Fibroblast of peridontal ligament (primary cell): ENCODE measurements at regions not wholly inside any gene's neighbourhood (a gene's known extent, or its start where the extent isn't known, plus 50 kb on each side); places are given as distances from the start of the nearest gene placed in this dataset.
"Not testable (repeated sequence)": the region's sequence is repeated elsewhere in the genome, so short reads cannot be mapped to it uniquely, and the experiment has no call there.

ENCODE experiments used
- DNase-seq: peaks from one replicate; pipeline ENCODE4 v3.0.0-alpha.2; 2010; ENCODE audit errors: extremely low read depth

GRCh38 chr16:13805951-13806350 lies 114.0 kb upstream of the ERCC4 start:
- no peak for DNase-seq

GRCh38 chr16:13806671-13807070 lies 113.3 kb upstream of the ERCC4 start:
- DNase-seq, result no peak

- DNase-seq, result no peak
These were observed 111.9 kb upstream of the ERCC4 start for GRCh38 chr16:13808102-13808501.

- no peak for DNase-seq
These were observed 110.2 kb upstream of the ERCC4 start for GRCh38 chr16:13809765-13810164.

- DNase-seq, result no peak
These were observed 108.1 kb upstream of the ERCC4 start for GRCh38 chr16:13811834-13812233.

- DNase-seq, result no peak
These were observed 103.3 kb upstream of the ERCC4 start for GRCh38 chr16:13816701-13817100.

GRCh38 chr16:13823501-13823900 lies 96.5 kb upstream of the ERCC4 start:
- DNase-seq, result no peak

GRCh38 chr16:13829697-13830299 lies 90.2 kb upstream of the ERCC4 start:
- DNase-seq, result no peak

- DNase-seq, result no peak
These were observed 86.4 kb upstream of the ERCC4 start for GRCh38 chr16:13833515-13833914.

- DNase-seq, result no peak
These were observed 84.6 kb upstream of the ERCC4 start for GRCh38 chr16:13835387-13835786.

- no peak for DNase-seq
These were observed 83.8 kb upstream of the ERCC4 start for GRCh38 chr16:13835935-13836730.

- DNase-seq, result no peak
These were observed 81.4 kb upstream of the ERCC4 start for GRCh38 chr16:13838401-13839190.

- no peak for DNase-seq
These were observed 80.4 kb upstream of the ERCC4 start for GRCh38 chr16:13839577-13839976.

GRCh38 chr16:13845232-13845631 lies 74.7 kb upstream of the ERCC4 start:
- DNase-seq, result no peak

- DNase-seq, result no peak
These were observed 71.2 kb upstream of the ERCC4 start for GRCh38 chr16:13848795-13849194.

GRCh38 chr16:13850173-13850572 lies 69.8 kb upstream of the ERCC4 start:
- DNase-seq, result not testable (repeated sequence)

GRCh38 chr16:13852827-13853226 lies 67.1 kb upstream of the ERCC4 start:
- DNase-seq, result no peak

- no peak for DNase-seq
These were observed 63.6 kb upstream of the ERCC4 start for GRCh38 chr16:13856398-13856797.

GRCh38 chr16:13856811-13857511 lies 63.0 kb upstream of the ERCC4 start:
- DNase-seq, result no peak

GRCh38 chr16:13858873-13859580 lies 60.9 kb upstream of the ERCC4 start:
- no peak for DNase-seq

GRCh38 chr16:13863075-13863765 lies 56.7 kb upstream of the ERCC4 start:
- no peak for DNase-seq
